Fibroblast of villous mesenchyme (primary cell): ENCODE measurements at regions not wholly inside any gene's neighbourhood (a gene's known extent, or its start where the extent isn't known, plus 50 kb on each side); places are given as distances from the start of the nearest gene placed in this dataset.

Source experiments
- DNase-seq: peaks from one replicate; pipeline ENCODE4 v3.0.0-alpha.2; 2010; ENCODE audit warnings: low read depth
- H3K4me3 ChIP-seq: 2 replicates; pipeline ENCODE4 v1.5.1; 2011; ENCODE audit warnings: low read depth, mild to moderate bottlenecking, low read length
- CTCF ChIP-seq: IDR thresholded peaks from 2 replicates; pipeline ENCODE4 v1.5.1; 2012; ENCODE audit warnings: low read depth, mild to moderate bottlenecking, low read length; ENCODE audit not compliant: insufficient read depth

DNA sequence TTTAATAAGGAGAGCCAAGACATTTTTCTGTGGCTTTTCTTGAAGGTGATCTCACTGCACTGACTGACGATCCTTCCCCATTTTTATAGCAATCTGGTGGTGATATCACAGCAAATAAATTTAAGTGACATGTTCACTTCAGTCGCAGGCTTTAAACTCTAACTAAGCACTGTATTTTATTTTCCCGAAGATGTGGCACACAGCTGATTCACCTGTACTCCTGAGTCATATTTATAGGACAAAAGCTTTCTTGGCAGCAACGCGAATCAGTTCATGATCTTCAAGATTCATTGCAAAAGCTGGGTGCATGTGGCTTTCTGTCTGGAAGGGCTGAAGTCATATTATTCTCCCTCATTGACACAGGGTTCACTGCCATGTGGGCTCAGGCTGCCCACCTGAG is 79.8 kb upstream of the TUNAR start:
- TF ChIP-seq CTCF = no peak
- DNase-seq = no peak
- H3K4me3 ChIP-seq = no peak overlapping the region

DNA sequence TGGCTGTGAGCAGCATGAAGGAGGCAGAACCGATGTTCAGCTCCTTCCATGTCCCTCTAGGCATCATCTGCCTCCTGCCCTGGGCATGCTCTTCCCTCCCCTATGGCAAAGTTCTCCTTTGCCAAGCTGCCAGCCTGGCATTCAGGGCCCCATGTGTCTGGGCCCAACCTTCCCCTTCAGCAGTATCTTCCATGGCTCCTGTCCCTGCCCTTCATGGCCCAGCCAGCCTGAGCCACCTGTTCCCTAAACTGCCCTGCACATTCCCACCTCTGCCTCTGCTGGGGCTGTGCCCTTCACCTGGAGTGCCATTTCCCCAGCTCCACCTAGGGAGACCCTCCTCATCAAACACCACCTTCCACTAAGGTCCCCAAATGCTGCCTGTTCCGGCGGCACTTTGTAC is 74.0 kb upstream of the TCL1A start:
- no peak overlapping the region for H3K4me3 ChIP-seq
- no peak for DNase-seq
- no peak for TF ChIP-seq CTCF

DNA sequence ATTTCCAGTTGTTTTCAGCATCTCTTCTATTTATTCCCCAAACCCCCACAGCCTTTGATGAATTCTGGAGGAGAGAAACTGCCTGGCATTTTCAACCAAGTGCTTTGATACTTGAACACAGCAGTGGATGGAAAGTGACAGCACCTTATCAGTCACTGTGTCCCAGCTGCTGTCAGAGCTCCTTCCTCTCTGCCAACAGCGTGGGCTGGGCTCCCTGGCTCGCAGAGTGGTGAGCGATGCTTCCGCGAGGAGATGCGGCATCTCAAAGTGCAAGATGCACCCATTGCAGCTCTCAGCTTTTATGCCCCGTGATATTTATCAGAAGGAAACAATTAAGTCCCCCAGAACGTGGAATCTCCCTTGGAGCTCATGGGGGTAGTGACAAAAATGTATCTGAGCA is 72.6 kb upstream of the TCL1A start:
- no peak for DNase-seq
- no peak for TF ChIP-seq CTCF
- H3K4me3 ChIP-seq = no peak overlapping the region

- no peak for TF ChIP-seq CTCF
- no peak overlapping the region for H3K4me3 ChIP-seq
- DNase-seq = peak; percentile 19
These were observed 70.2 kb upstream of the TCL1A start for GRCh38 chr14:95784137-95784536.

DNA sequence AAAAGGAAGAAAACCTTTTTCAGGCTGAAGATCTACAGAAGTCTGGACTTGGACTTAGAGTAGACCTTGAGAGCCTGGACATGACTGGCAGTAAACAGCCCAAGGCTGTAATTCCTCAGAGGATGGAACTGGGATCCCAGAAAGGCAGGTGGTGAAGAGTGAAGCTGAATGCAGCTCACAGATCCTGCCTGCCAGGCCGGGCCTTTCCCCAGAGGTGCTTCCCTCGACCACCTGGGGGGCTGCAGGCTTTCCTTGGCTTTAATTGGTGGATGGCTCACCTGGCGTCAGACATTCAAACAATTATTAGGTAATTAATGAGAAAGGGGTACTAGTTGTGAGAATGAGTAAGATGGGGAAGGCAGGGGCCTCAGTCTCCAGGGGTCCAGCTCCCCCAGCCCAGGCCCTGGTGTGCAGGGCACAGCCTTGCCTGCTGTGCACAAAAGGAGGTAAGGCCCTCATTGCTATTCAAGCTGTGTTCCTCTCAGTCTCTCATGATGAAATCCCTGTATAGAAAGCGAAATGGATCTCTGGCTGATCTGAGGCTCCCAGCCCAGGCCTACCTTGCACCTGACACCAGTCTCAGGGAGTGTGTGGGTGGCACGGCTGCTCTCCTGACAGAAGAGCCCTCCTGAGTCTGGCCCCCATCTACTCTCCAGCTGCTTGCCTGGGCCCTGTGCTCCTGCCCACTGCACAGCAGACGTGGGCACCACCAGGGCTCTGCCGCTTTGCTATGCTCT is 63.0 kb upstream of the TCL1A start:
- DNase-seq = no peak
- no peak overlapping the region for H3K4me3 ChIP-seq
- TF ChIP-seq CTCF = no peak

GRCh38 chr14:95774265-95775160 is 60.6 kb upstream of the TCL1A start:
- H3K4me3 ChIP-seq = no peak overlapping the region
- peak; percentile 87 for TF ChIP-seq CTCF
- DNase-seq = peak; percentile 39
